HEK293T (cell line): ENCODE measurements at regions not wholly inside any gene's neighbourhood (a gene's known extent, or its start where the extent isn't known, plus 50 kb on each side); places are given as distances from the start of the nearest gene placed in this dataset.

Source experiments
- CTCF ChIA-PET: fragments of 350-600 bp; formaldehyde crosslinking; extraction: SDS; loops from one replicate; lab custom pipeline; 2021; ENCODE audit warnings: antibody characterized with exemption, inconsistent platforms; lab: Yijun Ruan, JAX
- POLR2A ChIA-PET: fragments of 350-600 bp; formaldehyde crosslinking; extraction: SDS; loops from one replicate; lab custom pipeline; 2020; ENCODE audit warnings: antibody characterized with exemption, inconsistent platforms; lab: Yijun Ruan, JAX
- DNase-seq: peaks from one replicate; pipeline ENCODE4 v3.0.0; 2012; ENCODE audit warnings: mixed read lengths; ENCODE audit errors: extremely low spot score
- ARNT ChIP-seq: fragments of 450-650 bp; IDR thresholded peaks from 2 replicates; pipeline ENCODE4 v1.6.1; 2017; ENCODE audit warnings: mild to moderate bottlenecking
- BHLHE40 ChIP-seq: fragments of 450-650 bp; IDR thresholded peaks from 2 replicates; pipeline ENCODE4 v1.6.1; 2016; ENCODE audit warnings: mild to moderate bottlenecking, moderate library complexity, borderline replicate concordance
- CTBP1 ChIP-seq: fragments of 450-650 bp; IDR thresholded peaks from 2 replicates; pipeline ENCODE4 v1.6.1; 2016; ENCODE audit warnings: borderline replicate concordance
- ELF4 ChIP-seq: fragments of 450-650 bp; IDR thresholded peaks from 2 replicates; pipeline ENCODE4 v1.6.1; 2017; ENCODE audit warnings: antibody characterized with exemption
- FOXA1 ChIP-seq: fragments of 450-650 bp; IDR thresholded peaks from 2 replicates; pipeline ENCODE4 v1.6.1; 2016; ENCODE audit warnings: mild to moderate bottlenecking
- FOXK2 ChIP-seq: fragments of 450-650 bp; IDR thresholded peaks from 2 replicates; pipeline ENCODE4 v1.6.1; 2016; ENCODE audit warnings: mild to moderate bottlenecking
- FOXM1 ChIP-seq: fragments of 450-650 bp; IDR thresholded peaks from 2 replicates; pipeline ENCODE4 v1.6.1; 2017; ENCODE audit warnings: mild to moderate bottlenecking, borderline replicate concordance
- HDGF ChIP-seq: fragments of 450-650 bp; IDR thresholded peaks from 2 replicates; pipeline ENCODE4 v1.6.1; 2017; ENCODE audit warnings: antibody characterized with exemption, borderline replicate concordance
- L3MBTL2 ChIP-seq: fragments of 450-650 bp; conservative IDR thresholded peaks from 2 replicates; pipeline ENCODE4 v1.6.1; 2016; ENCODE audit warnings: mild to moderate bottlenecking
- LEF1 ChIP-seq: fragments of 450-650 bp; IDR thresholded peaks from 2 replicates; pipeline ENCODE4 v1.6.1; 2017; ENCODE audit warnings: mild to moderate bottlenecking, borderline replicate concordance
- NFRKB ChIP-seq: fragments of 450-650 bp; IDR thresholded peaks from 2 replicates; pipeline ENCODE4 v1.6.1; 2016; ENCODE audit warnings: mild to moderate bottlenecking, moderate library complexity
- PKNOX1 ChIP-seq: fragments of 450-650 bp; IDR thresholded peaks from 2 replicates; pipeline ENCODE4 v1.6.1; 2016
- SP1 ChIP-seq: fragments of 450-650 bp; IDR thresholded peaks from 2 replicates; pipeline ENCODE4 v1.6.1; 2017
- SUZ12 ChIP-seq: fragments of 450-650 bp; IDR thresholded peaks from 2 replicates; pipeline ENCODE4 v1.6.1; 2016; ENCODE audit warnings: mild to moderate bottlenecking
- TARDBP ChIP-seq: fragments of 450-650 bp; IDR thresholded peaks from 2 replicates; pipeline ENCODE4 v1.6.1; 2016
- ZNF384 ChIP-seq: fragments of 450-650 bp; IDR thresholded peaks from 2 replicates; pipeline ENCODE4 v1.6.1; 2016

- ChIA-PET CTCF (interaction anchor here (0.6 to 1.0 kb wide), 2 partner anchors 21 to 628 kb away, joined by 3 read pairs; no protein-coding TSS in a partner anchor), POLR2A (interaction anchor here (1.3 kb wide), 1 partner anchor 258 kb away, joined by 3 read pairs; the partner anchor contains the start of gene TLE4)
- DNase-seq = no peak
- no peak for TF ChIP-seq TARDBP
- no peak for TF ChIP-seq NFRKB
- TF ChIP-seq ZNF384 = no peak
- no peak for TF ChIP-seq LEF1
Observed at GRCh38 chr9:79829566-79830302, 258.0 kb downstream of the TLE4 start.

- TF ChIP-seq ZNF384 (no peak), PKNOX1 (no peak), ELF4 (no peak), FOXK2 (no peak), FOXA1 (no peak), SUZ12 (no peak)
- POLR2A ChIA-PET = no interaction called here
- CTCF ChIA-PET = interaction anchor here (1.7 kb wide), 1 partner anchor 10 kb away, joined by 4 read pairs; no protein-coding TSS in a partner anchor
- no peak for DNase-seq
Observed at GRCh38 chr9:79824265-79824664, 252.5 kb downstream of the TLE4 start.

- TF ChIP-seq NFRKB = no peak
- no peak; the same call in 1 of the 2 replicates for TF ChIP-seq FOXM1
- TF ChIP-seq HDGF = no peak
- no peak for TF ChIP-seq SUZ12
- no peak for TF ChIP-seq LEF1
- TF ChIP-seq BHLHE40 = no peak
- no peak for TF ChIP-seq FOXA1
- no peak for TF ChIP-seq SP1
- TF ChIP-seq ELF4 = no peak
- TF ChIP-seq L3MBTL2 = no peak
- DNase-seq = no peak
- ChIA-PET POLR2A (interaction anchor here (1.5 kb wide), 1 partner anchor 15 kb away, joined by 5 read pairs; no protein-coding TSS in a partner anchor), CTCF (interaction anchor here (0.6 to 1.2 kb wide), 2 partner anchors 54 to 338 kb away, joined by 3 to 4 read pairs; no protein-coding TSS in a partner anchor)
Observed at GRCh38 chr9:79817438-79818004, 245.8 kb downstream of the TLE4 start.

- no peak for DNase-seq
- POLR2A ChIA-PET = interaction anchor here (1.3 kb wide), 1 partner anchor 242 kb away, joined by 4 read pairs; the partner anchor contains the start of gene TLE4
- CTCF ChIA-PET = interaction anchor here (0.6 to 1.2 kb wide), 3 partner anchors 56 to 686 kb away, joined by 3 read pairs; no protein-coding TSS in a partner anchor
- no peak for TF ChIP-seq ZNF384
Observed at GRCh38 chr9:79813258-79813638, 241.5 kb downstream of the TLE4 start.

GRCh38 chr9:79812507-79813257, 240.9 kb downstream of the TLE4 start:
- POLR2A ChIA-PET = no interaction called here

GRCh38 chr9:79812099-79812498, 240.3 kb downstream of the TLE4 start:
- ChIA-PET CTCF (no interaction called here), POLR2A (no interaction called here)
- TF ChIP-seq ZNF384 = no peak
- TF ChIP-seq SP1 = no peak
- no peak for TF ChIP-seq FOXM1
- no peak for TF ChIP-seq FOXA1
- TF ChIP-seq PKNOX1 = no peak
- no peak for TF ChIP-seq NFRKB
- no peak for TF ChIP-seq BHLHE40
- TF ChIP-seq SUZ12 = no peak
- no peak for TF ChIP-seq CTBP1
- TF ChIP-seq HDGF = no peak
- TF ChIP-seq ARNT = no peak
- no peak for TF ChIP-seq ELF4
- TF ChIP-seq TARDBP = no peak
- DNase-seq = no peak

More at GRCh38 chr9:79812507-79813257, 240.9 kb downstream of the TLE4 start:
- CTCF ChIA-PET = no interaction called here
- DNase-seq = no peak
- TF ChIP-seq CTBP1 = no peak

GRCh38 chr9:79809931-79810330, 238.2 kb downstream of the TLE4 start:
- DNase-seq = no peak
- POLR2A ChIA-PET = no interaction called here
- CTCF ChIA-PET = interaction anchor here (0.6 kb wide), 1 partner anchor 85 kb away, joined by 4 read pairs; no protein-coding TSS in a partner anchor
- TF ChIP-seq SUZ12 (no peak), L3MBTL2 (no peak), LEF1 (no peak), BHLHE40 (no peak), TARDBP (no peak), CTBP1 (no peak), FOXK2 (no peak), ARNT (no peak), PKNOX1 (no peak), NFRKB (no peak), ELF4 (no peak), FOXM1 (no peak), ZNF384 (no peak), FOXA1 (no peak), HDGF (no peak)
